GM12873 (cell line): ENCODE measurements at regions not wholly inside any gene's neighbourhood (a gene's known extent, or its start where the extent isn't known, plus 50 kb on each side); places are given as distances from the start of the nearest gene placed in this dataset.

Source experiments
- CTCF ChIP-seq: IDR thresholded peaks from 2 replicates; pipeline ENCODE4 v1.5.1; 2012; ENCODE audit warnings: low read depth, mild to moderate bottlenecking, moderate library complexity, low read length, control low read depth; ENCODE audit not compliant: insufficient read depth; ENCODE audit errors: missing control alignments

- no peak for TF ChIP-seq CTCF
Measured at GRCh38 chr20:56885521-56885920, 256.4 kb downstream of the TFAP2C start.

- TF ChIP-seq CTCF: no peak
Measured at GRCh38 chr20:56890011-56890410, 260.9 kb downstream of the TFAP2C start.

- no peak for TF ChIP-seq CTCF
Measured at GRCh38 chr20:56893226-56893917, 264.3 kb downstream of the TFAP2C start.

- TF ChIP-seq CTCF: no peak
Measured at GRCh38 chr20:56896447-56896846, 267.3 kb downstream of the TFAP2C start.

- TF ChIP-seq CTCF: no peak
Measured at GRCh38 chr20:56897318-56897957, 268.3 kb downstream of the TFAP2C start.

- no peak for TF ChIP-seq CTCF
Measured at GRCh38 chr20:56897958-56898349, 268.8 kb downstream of the TFAP2C start.

GRCh38 chr20:56899506-56899905 lies 270.4 kb downstream of the TFAP2C start:
- no peak for TF ChIP-seq CTCF
